NCI-H526 (cell line): ENCODE measurements at regions not wholly inside any gene's neighbourhood (a gene's known extent, or its start where the extent isn't known, plus 50 kb on each side); places are given as distances from the start of the nearest gene placed in this dataset.
"Not testable (repeated sequence)": the region's sequence is repeated elsewhere in the genome, so short reads cannot be mapped to it uniquely, and the experiment has no call there.

Experiments used
- DNase-seq, 2 experiments: peaks; one replicate each; lab custom pipeline; 2025; lab: John Stamatoyannopoulos, UW

DNA sequence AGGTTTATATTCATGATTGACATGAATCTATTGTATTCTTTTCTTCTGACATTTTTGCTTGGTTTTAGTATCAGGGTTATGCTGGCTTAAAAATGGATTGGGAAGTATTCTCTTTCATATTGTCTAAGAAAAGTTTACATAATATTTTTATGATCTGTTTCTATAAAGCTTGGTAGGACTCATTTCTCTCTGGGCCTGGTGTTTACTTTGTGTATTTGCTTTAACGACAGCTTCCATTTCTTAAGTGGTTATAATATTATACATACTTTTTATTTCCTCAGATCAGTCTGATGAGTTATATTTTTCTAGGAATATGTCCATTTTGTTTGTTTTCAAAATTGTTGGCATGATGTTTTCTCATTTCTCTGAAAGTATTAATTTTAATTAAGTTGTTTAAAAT lies 117.9 kb upstream of the IL12A start:
- no peak for DNase-seq

DNA sequence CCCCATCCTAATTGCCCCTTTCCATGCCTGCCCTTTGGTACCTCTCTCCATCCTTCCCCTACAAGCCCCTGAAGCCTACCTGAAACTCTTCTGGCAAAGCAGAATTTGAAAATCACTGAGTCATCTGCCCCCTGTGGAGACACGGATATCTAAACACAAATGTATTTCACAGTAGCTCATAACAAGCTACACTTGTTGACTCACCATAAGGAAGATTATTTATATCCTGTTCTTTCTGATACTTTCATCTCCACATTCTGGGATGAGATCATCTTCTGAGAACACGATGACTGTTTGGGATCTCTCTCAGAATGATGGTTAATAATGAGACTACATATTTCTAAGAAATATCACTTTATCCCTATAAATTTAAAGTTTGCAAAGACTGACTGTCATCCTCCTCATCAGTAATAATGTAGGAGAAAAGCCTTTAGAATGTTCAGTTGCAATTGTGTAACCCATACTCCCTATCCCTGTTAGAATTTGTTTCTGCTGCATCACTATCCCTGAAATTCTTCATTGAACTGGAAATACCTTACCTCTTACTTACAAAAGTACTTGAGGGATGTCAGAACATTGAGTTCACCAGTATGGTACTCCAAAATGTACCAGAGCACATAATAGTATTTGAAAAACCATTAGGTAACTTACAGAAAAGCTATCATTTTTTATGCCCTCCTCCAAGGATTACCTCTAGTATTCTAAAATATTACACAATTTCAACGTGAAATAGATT lies 116.1 kb upstream of the IL12A start:
- no peak for DNase-seq

DNA sequence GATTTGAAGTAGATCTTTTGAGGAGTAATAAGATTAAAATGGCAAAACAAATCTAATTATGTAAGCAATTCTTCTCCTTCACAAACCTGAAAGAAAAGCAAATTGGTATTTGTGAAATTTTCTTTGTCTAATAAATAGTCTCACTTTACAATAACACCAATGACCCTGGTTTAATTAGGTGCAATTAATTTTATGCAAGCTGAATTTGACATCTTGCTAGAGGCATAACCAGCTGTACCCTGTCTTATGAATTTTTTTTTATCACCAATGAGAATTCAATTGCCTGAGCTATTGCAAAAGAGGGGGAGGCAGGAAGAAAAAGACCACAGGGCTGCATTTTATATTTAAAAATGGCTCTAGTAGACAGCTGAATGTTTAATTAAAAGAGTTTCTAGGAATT lies 113.5 kb upstream of the IL12A start:
- no peak for DNase-seq

DNA sequence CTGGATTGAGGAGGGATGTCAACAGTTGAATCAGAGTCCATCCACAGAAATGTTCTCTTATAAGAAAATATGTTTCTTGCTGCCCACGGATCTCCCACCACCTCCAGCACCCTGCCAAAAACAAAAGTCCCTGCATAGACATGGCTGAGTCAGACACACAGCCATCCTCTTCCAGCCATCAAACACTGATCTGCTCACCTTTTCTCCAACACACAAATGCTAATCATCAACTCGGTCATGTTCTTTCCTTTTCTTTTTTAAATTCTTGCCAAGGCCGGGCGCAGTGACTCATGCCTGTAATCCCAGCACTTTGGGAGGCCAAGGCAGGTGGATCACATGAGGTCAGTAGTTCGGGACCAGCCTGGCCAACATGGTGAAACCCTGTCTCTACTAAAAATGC lies 110.7 kb upstream of the IL12A start:
- DNase-seq: no peak

DNA sequence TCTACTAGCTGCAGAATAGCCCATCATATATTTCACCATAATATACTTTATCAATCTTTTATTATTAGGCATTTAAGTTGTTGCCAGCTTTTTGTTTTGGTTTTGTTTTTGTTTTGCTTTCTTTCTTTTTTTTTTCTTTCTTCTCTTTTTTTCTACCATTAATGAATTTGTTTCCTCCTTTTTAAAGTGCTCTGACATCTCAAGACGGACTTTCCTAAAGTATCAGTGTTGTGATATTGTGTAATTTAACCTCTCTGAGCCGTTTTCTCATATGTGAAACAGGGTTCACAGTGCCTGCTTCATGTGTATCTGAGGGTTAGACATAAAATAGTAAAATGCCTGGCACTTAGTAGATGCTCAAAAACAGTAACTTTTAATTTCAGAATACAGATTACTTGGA lies 109.5 kb upstream of the IL12A start:
- DNase-seq: no peak

DNA sequence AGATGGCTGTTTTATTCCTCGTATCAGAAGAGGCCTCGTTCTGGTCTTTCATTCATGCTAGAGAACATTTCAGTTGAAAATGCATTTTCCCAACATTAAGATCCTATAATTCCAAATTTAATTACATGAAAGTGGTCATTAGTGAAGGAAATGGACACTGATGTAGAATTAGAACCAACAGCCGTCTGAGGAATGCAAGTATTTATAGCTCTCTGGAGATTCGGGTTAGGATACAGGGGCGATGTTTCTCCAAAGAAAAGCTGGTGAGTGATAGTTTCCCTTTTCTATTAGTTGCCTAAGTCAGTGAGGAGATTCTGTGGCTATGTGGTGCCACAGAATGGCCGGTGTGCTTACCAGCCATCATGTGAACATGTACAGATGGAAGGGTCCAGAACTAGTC lies 109.0 kb upstream of the IL12A start:
- DNase-seq: no peak

DNA sequence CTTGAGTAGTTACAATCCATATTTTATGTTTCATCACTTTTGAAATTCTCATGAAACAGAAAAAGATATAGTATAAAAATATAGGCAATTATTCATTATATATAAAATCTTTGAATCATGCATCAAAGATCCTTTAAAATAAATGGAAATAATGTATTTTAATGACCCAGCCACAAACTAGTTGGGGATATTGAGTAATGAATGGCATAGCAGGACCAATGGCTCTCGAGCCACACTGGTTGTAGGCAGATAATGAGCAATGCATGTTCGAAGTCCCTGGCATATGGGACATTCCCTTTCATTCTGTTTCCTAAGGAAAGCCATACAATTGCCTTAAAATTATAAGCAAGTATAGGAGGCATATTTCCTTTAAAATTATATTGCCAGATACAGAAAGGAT lies 107.4 kb upstream of the IL12A start:
- peak in 1 of 2 experiments; percentile 8 for DNase-seq

DNA sequence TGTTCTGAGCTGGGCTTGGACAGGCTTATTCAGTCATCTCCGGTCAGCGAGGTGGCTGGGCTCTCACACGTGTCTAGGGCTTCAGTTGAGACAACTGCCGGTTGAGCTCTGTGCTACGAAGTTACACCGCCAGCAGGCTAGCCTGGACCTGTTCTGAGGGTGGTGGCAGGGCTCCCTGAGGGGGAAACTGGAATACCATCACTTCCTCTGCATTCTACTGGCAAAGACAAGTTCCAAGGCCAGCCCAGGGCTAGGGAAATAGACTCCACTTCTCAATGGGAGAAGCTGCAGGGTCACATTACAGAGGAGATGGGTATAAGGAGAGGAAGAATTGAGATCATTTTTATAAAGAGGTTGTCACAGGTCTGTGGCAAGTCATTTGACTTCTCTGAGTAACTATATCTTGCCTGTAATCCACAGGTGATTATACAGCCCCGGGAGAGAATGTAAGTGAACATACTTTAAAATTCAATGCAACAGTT lies 106.8 kb upstream of the IL12A start:
- DNase-seq: peak; percentile 59 to 87

DNA sequence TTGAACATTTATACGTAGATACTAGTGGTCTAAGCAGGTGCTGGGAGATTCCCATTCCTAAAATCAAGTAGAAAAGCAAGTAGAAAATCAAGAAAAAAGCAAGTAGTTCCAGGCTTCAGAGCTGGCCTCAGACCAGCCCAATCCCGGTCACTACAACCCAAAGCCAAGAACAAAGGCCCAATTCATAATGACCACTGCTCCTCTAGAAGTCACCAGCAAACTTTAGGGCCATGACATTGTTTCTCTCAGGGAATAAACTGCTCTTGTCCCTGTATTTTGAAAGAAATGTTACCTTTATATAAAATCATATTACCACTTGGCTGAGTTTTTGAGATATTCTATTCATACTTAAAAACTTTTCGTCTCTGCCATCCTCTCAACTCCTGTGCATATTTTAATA lies 106.3 kb upstream of the IL12A start:
- no peak for DNase-seq

DNA sequence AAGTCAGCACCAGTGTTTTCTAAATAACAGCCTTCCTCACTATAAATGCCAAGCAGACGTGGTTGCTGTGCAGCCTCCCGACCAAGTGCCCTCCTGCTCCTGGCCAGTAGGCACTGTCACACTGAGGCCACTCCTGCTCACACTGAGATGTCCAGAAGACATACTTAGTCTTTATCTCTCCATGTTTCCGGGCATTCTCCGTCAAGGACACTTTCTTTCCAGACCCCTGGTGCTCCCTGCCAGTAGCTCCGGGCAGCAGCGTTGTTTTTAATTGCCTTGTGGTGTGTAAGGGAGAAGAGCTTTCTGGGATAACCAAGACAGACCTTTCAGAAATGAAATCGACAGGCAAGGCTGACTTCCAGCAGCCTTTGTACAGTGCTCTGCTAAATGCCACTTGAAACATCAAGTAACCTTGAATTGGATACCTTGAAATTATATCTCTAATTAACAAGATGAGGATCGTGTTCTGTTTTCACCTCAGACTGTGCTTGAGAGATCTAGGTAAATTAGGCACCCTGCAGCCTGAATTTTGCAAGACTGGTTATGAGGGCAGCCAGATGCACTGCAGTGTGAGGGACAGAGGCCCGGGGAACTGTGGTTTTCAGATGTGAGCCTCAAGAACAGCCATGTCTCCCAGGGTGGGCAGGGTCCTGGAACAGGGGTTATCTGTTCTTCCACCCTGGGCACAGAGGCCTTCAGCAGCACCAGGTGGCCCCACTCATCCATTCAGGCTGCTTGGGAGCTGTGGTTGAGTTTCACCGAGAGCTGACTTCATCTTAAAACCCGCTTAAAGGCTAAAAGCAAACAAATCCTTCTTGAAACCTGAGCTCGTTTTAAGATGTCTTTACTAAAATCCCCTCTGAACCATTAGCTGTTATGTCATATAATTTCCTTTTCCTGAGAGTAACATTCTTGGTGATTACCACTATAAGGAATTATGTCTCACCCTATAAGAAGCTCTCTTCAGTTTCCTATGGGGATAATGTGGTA lies 105.5 kb upstream of the IL12A start:
- peak; percentile 62 to 69 for DNase-seq

DNA sequence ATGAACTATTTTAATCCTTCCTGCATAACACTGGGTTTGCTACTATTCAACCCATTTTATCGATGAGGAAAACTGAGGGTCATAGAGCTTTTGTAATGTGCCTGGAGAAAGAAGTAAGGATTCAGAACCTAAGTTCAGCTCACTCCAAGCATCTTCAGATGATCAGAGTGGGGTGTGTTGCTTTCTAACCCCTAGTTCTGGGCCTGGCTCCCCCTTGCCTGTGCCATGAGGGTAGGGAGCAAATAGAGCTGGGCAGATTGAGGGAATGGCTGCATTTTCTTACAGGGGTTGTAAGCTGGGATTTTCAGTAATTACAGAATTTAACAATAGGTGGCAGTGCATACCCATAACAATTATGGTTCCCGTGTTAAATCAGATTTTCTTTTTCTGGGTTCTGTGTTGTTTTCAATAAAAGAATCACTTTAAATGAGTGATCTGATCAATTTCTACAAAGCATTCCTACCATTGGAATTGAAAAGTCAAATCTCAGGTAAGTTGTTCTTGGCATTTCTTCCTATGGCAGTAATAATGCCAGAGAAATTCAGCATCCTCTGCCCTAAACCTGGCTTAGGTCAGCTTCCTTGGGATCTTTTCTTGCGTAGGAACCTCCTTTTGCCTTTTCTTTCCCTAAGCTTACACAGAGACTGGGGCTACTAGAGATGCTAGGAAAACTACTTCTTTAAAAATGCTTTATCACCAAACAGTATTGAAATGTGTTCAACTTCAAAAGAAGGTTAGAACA lies 103.8 kb upstream of the IL12A start:
- DNase-seq: peak in 1 of 2 experiments; percentile 56

DNA sequence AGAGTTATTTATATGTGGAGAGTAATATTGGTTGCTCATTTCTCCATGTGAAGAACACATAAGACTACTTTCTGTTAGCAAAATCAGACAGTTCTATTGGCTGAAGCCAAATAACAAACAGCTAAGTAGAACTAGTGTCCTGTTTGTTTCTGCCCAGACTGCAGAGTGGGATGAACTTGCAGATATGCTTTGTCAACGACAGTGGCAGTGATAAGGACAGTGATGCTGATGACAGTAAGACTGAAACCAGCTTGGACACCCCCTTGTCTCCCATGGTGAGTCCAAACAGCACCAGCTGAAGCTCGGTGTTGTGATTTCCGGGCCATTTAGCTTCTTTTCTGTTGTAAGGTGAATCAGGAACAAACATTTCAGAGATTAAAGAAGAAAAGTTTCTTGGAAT lies 102.6 kb upstream of the IL12A start:
- no peak for DNase-seq

DNA sequence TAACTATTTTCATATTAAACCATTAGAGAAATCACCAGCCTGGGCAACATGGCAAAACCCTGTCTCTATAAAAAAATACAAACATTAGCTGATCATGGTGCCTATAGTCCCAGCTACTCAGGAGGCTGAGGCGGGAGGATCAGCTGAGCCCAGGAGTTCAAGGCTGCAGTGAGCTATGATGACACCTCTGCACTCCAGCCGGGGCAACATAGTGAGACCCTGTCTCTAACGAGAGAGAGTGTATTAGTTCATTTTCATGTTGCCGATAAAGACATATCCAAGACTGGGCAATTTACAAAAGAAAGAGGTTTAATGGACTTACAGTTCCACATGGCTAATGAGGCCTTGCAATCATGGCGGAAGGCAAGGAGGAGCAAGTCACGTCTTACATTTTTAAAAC lies 102.1 kb upstream of the IL12A start:
- not testable (repeated sequence) for DNase-seq

DNA sequence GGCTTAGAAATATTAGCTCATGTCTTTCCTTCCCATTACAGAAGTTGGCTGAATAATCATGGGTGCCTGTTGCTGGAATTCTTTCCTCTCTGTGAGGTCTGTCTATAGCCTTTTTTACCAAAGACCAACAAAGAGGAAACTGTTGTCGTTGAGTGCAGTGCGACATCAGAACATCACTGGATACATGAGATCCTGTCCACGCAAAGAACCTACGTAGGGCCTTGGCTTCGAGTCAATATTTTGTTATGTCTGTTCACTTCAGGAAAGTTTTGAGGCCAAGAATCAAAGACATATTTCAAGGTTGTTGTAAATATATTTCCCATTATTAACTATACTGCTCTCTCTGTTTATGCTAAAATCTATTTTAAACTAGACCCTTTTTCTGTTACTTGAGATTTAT lies 101.5 kb upstream of the IL12A start:
- no peak for DNase-seq

DNA sequence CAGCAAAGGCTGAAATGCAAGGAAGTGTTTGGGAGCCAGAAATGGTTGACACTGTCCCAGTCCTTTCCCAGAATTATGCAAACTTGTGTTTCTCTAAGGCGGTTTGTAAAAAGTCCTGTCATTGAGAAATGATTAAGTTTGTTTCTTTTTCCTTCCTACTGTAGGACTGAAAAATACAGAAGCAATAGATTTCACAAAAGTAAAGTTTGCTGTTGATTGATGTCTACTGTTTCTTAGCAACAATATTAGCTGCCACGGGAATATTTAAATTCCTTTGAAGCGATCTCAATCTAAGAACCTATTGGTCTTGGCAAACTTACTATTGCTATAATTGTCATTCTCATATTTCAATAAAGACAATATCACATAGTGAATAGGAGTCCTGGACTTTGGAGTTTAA lies 100.7 kb upstream of the IL12A start:
- no peak for DNase-seq

DNA sequence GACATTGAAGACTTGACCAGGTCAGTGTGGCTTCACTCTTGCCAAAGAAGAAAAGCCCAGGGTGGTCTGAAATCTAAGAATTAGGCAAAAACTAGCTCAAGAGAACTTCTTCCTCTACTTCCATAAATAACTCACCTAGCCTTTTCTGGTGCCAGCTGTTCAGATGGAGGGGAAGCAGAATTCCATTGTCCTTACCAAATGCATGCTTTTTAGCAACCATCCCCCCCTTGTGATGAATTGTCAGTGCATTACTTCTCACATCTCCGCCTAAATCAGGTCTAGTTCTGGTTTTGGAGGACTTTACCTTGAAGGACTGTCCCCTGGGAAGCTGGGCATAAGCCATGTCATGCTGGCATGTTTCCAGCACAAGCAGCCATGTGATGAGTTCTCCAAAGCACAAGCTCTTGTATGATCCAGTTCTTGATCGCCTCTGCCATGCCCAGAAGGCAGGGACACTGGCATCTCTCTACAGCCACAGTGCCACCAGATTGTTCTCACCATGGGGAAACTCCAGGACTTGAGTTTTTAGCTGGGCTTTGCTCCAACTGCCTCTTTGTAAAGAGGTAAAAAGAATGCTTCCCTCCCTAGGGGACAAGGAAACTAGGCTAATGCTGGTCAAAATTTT lies 96.4 kb upstream of the IL12A start:
- DNase-seq: no peak

DNA sequence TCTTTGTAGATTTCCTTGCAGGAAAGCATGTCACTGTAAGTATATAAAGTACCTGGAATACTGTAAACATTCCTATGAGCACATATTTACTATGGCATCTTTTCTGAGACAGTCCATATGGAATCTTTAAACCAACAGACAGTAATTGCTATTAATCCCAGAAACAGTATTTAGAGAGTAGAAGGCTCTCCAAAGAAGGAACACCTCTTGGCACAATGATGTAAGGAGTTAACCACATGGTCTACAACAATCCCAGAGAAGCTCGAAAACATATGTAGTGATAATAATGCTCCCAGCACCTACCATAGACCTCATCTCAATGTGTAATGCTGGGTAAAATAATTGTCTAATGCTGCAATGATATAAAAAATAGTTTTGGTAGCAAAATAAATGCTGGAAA lies 95.8 kb upstream of the IL12A start:
- no peak for DNase-seq

DNA sequence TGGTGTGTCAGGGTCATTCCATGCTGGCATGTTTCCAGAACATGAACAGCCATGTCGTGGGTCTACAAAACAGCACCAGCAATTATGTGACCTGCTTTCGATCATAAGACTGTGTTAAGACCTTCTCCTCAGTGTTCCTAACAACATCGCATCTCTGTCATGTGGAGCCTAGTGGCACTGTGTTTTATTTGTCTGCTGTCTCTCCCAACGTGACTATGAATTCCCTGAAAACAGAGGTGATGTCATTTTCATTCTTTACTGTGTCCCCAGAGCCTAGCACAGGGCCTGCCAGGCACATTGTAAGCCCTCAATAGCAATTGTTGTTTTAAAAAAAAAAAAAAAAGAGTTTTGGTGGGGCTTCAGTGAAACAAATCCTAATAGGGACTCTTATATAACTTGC lies 94.2 kb upstream of the IL12A start:
- DNase-seq: peak in 1 of 2 experiments; percentile 21

DNA sequence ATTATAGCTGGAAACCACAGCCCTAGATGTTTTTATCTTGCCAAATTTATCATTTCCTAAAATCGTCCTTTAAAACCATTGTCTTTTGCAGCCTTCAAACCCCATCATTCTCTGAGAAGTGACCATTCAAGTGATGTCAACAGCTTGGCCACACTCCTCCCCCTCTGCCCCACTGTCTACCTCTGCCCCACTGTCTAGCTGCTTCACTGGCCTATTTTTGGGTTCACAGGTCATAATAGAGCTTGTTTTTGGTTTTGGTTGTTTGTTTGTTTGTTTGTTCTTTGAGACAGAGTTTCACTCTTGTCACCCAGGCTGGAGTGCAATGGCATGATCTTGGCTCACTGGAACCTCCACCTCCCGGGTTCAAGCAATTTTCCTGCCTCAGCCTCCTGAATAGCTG lies 93.2 kb upstream of the IL12A start:
- no peak for DNase-seq

DNA sequence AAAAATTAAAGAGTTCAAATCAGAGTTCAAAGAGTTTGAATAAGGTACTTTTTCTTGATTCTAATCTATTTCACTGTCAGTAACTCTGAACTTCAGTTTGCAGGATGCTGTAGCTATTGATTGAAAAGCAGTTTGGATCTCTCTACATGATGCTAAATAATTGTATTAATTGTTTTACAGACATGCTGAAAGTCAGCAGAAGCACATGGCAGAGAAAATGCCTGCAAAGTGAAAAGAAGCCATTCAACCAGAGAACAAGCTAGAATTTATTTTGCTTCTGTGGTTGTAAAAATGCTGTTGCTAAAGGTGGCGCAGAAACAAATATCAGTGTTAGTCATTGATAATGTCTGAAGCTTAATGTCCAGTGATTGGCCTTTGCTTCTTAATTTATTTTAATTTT lies 92.1 kb upstream of the IL12A start:
- DNase-seq: no peak

DNA sequence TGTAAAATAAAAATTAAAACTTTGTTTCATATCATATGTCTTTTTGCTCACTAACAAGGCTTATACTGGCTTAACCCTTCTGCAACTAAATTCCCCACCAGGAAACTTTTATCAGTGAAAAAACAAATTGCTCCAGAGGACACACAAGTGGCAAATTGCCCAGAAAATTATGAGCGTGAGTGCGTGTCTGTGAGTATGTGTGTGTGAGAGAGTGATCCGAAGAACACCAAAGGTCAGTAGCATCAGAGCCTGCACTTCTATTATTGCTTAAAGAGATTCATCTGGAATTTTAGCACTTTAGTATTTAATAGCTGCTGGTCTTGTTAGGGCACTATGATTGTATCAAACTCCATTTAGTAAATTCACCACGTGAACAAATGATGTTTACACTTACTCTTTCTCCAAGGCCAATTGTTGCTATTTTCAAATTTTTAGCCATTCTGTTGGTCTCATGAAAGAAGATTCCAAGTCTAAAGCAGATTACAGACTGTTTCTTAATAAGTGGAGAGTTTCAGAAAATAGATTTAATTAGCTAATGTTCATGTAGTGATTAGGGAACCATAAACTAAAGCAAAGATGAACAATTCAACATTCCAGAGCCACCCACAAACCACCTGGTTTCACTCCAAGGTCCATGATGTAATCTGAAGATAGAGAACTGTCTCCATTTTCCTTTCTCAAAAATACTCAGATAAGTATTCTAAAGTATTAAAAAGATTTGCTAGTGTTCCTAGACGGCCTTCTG lies 91.1 kb upstream of the IL12A start:
- no peak for DNase-seq
